GM21825 (cell line): ENCODE measurements at regions not wholly inside any gene's neighbourhood (a gene's known extent, or its start where the extent isn't known, plus 50 kb on each side); places are given as distances from the start of the nearest gene placed in this dataset.

Experiments used
- ATAC-seq: cut with Tn5 transposase; IDR thresholded peaks from one replicate; pipeline ENCODE4 v1.9.1; 2021; ENCODE audit warnings: mild to moderate bottlenecking, moderate library complexity; ENCODE audit not compliant: unreplicated experiment

- no peak for ATAC-seq
These were observed 143.4 kb downstream of the WNT5A start for GRCh38 chr3:55343486-55344357.

- ATAC-seq: no peak
These were observed 145.5 kb downstream of the WNT5A start for GRCh38 chr3:55341502-55342031.

DNA sequence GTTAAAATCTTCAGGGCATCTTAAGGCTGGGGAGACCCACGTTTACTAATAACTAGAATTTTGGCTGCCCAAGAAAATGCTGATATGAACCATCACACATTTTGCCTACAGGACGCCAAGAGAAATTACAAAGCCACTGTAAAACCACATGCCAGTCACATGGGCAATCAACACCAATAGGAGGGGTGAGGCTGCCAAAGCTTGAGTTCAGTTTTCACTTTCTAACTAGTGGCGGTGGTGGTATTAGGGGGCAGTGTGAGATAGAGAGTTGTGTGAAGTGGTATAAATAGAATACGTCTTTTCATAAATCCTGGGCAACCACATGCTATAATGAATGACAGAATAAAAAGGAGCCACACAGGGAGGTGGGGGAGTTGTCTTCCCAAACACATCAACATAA is 147.3 kb downstream of the WNT5A start:
- ATAC-seq: no peak

DNA sequence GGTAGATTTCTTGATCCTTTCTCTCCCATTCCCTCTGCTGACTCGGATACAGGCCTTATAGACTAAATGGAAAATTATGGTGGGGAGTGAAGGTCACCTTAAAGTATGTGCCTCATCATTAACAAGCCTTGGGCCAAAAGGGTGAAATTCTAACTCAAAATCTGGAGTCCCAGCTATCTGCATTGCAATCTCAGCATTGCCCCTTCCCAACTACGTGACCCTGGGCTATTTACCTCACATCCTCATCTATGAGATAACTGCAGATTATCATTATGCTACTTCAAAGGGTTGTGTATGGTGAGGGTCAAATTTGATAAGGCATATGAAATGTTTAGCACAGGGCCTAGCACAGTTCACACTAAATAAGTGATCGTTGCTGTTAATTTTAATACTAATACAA is 147.7 kb downstream of the WNT5A start:
- no peak for ATAC-seq

- no peak for ATAC-seq
These were observed 149.4 kb downstream of the WNT5A start for GRCh38 chr3:55337641-55338180.

DNA sequence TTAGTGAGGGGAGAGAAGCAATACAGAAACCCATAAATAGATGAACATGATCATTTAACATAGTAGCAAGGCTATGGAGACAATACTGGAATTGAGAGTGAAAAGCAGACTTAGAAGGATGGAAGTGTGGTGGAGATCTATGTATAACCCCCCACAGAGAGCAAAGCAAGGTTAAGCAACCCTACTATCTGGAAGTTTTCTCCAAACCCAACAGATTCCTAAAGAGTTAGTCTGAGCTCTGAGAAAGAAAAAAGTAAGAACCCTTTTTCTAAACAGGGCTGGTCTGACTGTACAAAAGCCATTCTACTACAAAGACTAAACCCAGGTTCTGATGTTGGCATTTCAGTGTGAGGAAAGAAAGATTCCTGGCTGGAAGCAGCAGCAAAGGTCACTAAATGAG is 153.2 kb downstream of the WNT5A start:
- ATAC-seq: no peak

DNA sequence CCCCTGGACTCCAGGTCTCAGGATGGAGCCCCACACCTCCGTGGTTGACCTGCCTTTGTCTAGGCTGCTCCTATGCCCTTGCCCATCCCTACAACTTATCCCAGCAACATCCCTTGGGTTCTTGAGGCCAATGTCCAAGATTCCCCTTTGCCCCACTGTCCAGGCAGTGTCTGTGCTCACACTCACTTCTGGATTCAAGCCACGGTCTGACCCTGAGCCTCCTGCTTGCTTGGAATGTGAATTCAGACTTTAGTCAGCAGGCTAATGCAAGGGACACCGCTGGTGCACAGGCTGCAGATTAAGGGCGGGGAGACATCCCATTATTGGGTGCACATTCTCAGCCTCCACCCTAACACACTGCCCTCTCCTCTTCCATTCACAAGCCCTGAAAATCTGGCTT is 154.1 kb downstream of the WNT5A start:
- no peak for ATAC-seq

- ATAC-seq: no peak
These were observed 154.9 kb downstream of the WNT5A start for GRCh38 chr3:55332176-55332575.

DNA sequence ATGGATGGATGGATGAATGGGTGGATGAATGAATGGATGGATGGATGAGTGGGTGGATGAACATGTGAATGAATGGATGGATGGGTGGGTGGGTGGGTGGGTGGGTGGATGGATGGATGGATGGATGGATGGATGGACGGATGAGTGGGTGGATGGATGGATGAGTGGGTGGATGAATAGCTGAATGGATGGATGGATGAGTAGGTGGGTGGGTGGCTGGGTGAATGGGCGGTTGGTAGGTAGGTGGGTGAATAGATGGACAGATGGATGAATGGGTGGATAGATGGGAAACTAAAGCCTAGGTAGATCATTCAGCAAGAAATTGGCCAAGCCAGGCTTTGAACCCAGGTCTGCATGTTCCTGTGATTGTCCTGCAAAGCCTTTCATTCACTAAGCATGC is 155.6 kb downstream of the WNT5A start:
- no peak for ATAC-seq

DNA sequence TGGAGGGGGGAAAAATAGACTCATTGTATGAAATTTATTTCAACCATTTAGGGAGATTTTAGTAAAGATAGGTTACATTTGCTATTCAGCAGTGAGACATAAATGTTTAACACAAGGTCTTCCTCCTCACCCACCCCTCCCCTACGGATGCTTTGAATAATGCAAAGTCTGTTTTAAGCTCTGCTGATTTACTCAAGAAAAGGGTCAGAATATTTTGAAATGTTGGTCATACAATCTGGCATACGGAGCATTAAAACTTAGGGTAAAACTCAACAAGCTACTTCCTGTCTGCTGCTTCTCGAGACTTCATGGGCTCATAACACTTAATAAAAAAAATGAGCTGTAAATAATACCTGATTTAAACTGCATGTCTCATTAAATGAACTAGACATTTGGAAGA is 156.3 kb downstream of the WNT5A start:
- no peak for ATAC-seq

GRCh38 chr3:55330355-55330754 is 156.8 kb downstream of the WNT5A start:
- no peak for ATAC-seq

GRCh38 chr3:55329849-55330248 is 157.3 kb downstream of the WNT5A start:
- ATAC-seq: no peak

DNA sequence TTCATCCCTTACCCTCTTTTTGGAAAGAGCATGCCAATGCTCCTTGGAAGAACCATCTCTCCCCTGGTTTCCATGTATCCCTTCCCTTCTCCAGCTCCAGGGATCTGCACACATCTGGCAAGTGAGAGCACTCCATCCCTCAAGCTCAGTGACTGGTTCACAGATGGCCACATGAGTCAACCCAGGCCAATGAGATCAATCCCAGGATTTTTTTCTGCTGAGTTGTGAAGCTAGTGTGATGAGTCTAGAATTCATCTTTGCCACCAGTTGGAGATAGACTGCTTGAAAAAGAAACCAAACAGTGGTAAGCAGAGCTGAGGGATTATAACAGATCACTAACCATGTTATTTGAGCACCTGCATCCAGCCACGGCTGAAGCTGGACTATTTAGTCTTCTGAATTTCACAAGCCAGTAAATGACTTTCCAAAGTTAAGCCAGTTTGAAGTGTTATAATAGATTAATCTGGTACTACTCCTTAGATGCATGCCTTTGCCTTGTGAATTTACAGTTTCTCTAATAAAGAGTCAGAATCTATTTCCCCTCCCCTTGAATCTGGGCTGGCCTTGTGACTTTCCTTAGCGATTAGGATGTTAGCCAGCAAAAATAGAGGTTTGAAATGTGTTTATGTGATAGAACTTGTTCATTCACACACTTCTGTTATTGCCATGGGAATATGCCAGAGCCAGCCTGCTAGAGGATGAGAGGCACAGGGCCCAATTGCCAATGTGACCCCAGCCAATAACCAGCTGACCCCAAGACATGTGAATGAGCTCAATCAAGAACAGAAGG is 159.8 kb downstream of the WNT5A start:
- no peak for ATAC-seq

GRCh38 chr3:55322638-55323037 is 164.5 kb downstream of the WNT5A start:
- ATAC-seq: no peak

- no peak for ATAC-seq
These were observed 166.2 kb downstream of the WNT5A start for GRCh38 chr3:55320928-55321327.

DNA sequence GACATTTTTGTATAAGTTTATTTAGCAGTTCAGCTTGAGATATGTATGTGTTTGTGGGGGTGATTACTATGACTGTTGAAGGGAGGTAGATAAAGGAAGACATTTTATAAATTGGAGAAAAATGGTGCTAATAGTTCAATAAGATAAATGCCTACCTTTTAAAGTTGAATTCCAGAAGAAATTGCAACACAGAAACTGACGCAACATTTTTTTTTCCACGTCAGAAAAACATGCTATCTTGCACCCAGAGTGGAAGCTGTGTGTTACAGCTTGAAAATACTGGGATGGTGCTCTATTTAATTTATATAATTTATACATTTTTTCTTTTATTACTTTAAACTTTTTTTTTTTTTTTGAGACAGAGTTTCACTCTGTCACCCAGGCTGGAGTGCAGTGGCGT is 171.7 kb downstream of the WNT5A start:
- no peak for ATAC-seq

DNA sequence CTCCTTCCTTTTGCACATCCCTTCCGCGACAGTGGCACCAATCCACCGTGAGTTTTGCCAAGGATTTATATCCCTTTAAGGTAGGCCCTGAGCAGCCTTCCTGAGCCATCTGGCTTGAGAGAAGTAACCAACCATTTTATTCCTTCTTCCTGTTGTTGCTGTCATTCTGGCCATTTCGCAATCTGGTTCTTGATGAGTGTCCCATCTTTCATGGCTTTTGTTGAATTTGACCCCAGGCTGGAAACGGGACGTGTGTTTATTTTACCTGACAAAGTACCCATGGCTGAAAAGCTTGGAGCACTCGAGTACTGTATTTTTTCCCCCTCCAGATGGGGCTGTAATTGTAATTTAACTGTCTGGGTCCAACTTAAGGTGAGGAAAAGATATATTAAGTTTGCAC is 173.4 kb downstream of the WNT5A start:
- no peak for ATAC-seq

- no peak for ATAC-seq
These were observed 177.8 kb downstream of the WNT5A start for GRCh38 chr3:55309336-55309735.

- no peak for ATAC-seq
These were observed 179.5 kb downstream of the WNT5A start for GRCh38 chr3:55307622-55308021.

DNA sequence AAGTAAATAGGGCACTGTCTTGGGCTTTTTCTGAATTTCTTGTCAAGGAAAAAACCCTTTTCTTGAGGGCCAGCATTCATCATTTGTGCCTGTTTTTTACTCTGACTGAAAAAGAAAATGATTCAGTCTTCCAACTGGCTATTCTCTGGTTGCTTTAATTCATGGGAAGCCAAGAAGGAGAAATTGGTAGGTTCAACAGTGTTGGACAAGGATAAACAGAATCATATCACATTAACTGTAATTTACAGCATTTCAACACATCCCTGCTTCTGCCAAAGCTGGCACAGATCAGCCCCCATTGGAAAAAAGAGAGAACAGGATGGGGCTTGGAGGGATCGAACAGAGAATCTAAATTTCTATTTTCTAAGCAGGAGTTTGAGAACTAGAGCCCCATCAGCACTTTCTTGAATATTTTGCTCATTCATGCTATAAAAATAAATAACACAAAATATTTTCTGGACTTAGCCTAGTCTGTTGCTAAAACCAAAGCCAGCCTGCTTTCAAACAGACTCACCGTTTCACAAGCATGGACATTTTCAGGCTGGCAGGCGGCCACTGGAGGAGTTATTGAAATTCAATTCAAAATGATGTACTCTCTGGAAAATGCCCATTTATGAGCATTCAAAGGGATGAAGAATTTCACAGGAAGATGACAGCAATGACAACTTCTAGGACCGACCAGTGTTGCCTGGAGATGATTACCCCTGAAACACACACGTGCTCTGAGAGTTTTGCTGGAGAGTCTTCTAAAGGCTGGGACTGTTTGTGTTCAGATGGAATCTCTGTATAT is 181.2 kb downstream of the WNT5A start:
- no peak for ATAC-seq

DNA sequence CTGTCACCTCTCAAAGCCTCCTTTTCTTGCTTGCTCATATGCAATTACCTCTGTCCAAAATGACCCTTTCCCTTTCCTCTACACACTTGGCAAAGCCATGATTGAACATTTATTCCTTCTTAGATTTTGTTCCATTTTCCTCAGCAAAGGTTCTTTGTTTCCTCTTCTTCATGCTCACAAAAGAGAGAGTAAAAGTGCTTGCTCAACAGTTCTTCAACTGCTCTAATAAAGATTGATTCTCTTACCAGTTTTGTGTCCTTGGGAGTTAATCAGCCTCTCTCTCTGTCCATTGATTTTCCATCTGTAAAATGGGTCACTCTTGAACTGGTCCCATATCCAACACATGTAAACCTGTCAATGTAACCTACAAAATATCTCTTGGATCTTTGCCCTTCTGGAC is 186.4 kb downstream of the WNT5A start:
- ATAC-seq: no peak
